ENCODE measurements at regions not wholly inside any gene's neighbourhood (a gene's known extent, or its start where the extent isn't known, plus 50 kb on each side); places are given as distances from the start of the nearest gene placed in this dataset.

DNA sequence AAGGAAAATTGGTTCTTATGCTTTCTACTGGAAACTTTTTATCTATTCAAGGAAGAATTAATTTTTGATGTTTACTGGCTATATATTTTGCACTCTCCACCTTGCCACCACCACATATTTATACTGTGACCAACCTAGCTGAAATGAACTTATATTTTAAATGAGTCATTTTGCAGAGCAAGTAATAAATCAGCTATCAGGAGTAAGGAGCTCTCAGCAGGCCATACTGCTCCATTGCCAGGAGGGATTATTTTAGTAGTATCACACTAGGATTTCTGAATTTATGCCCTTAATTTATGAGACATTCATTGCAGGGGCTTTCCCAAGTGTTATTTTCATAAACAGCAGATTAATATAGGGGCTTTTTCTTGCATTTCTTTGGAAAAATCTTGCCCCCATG, 125.8 kb upstream of the CYP1B1 start:
- TF ChIP-seq TAF1 (IDR thresholded peaks at IDR 0.05; ENCODE audit: borderline replicate concordance, insufficient read depth, low read length) (no peak), POLR2AphosphoS5 (IDR thresholded peaks at IDR 0.05; ENCODE audit: low read depth, low read length) (no peak), FOXP2 (optimal IDR thresholded peaks at IDR 0.05; ENCODE audit: borderline replicate concordance, extremely low read depth, extremely low read length, insufficient read depth) (no peak), SIN3A (IDR thresholded peaks at IDR 0.05; ENCODE audit: borderline replicate concordance, insufficient read depth, low read length) (no peak)
- TF ChIP-seq, protein P1, sequence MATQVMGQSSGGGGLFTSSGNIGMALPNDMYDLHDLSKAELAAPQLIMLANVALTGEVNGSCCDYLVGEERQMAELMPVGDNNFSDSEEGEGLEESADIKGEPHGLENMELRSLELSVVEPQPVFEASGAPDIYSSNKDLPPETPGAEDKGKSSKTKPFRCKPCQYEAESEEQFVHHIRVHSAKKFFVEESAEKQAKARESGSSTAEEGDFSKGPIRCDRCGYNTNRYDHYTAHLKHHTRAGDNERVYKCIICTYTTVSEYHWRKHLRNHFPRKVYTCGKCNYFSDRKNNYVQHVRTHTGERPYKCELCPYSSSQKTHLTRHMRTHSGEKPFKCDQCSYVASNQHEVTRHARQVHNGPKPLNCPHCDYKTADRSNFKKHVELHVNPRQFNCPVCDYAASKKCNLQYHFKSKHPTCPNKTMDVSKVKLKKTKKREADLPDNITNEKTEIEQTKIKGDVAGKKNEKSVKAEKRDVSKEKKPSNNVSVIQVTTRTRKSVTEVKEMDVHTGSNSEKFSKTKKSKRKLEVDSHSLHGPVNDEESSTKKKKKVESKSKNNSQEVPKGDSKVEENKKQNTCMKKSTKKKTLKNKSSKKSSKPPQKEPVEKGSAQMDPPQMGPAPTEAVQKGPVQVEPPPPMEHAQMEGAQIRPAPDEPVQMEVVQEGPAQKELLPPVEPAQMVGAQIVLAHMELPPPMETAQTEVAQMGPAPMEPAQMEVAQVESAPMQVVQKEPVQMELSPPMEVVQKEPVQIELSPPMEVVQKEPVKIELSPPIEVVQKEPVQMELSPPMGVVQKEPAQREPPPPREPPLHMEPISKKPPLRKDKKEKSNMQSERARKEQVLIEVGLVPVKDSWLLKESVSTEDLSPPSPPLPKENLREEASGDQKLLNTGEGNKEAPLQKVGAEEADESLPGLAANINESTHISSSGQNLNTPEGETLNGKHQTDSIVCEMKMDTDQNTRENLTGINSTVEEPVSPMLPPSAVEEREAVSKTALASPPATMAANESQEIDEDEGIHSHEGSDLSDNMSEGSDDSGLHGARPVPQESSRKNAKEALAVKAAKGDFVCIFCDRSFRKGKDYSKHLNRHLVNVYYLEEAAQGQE (IDR thresholded peaks at IDR 0.05; ENCODE audit: insufficient read depth in 1 of 2, low read depth in 2 of 2, low read length in 2 of 2) = no peak

DNA sequence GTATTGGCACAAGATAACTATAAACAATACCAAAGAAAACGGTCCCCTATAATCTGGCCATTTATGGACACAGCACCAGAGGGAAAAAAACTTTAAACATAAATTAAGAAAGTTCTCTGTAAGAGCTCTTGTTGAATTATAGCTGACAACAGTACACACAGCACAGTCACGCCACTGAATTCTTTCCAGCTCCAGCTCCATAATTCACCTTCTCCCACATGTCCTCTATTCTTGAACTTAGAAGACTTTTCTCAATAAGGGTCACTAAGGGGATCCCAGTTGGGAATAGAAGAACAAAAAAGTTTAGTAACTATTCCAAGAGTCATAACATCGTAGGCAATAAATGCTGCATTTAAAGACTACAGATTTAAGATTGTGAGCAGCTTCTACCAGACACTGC, 124.6 kb upstream of the CYP1B1 start:
- TF ChIP-seq TAF1 (IDR thresholded peaks at IDR 0.05; ENCODE audit: borderline replicate concordance, insufficient read depth, low read length) = no peak
- TF ChIP-seq FOXP2 (optimal IDR thresholded peaks at IDR 0.05; ENCODE audit: borderline replicate concordance, extremely low read depth, extremely low read length, insufficient read depth) = no peak

DNA sequence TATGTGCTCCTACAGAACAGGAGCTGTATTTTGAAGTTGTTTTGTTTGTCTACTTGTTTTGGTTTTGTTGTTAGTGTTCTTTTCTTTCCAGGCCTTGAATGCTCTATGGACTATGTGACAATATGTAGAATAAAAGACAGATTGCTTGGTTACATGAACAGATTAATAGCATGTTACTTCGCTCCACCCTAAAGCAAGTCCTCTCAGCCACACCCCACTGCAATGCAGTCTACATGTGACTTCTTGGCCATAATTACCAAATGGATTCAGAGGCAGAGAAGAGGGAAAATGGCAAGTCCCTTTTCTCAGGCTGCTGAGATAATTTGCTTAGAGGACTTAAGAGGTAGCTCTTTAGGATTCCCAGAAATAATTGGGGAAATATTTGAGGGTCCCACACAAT, 123.2 kb upstream of the CYP1B1 start:
- TF ChIP-seq TAF1 (IDR thresholded peaks at IDR 0.05; ENCODE audit: borderline replicate concordance, insufficient read depth, low read length) (no peak), SIN3A (IDR thresholded peaks at IDR 0.05; ENCODE audit: borderline replicate concordance, insufficient read depth, low read length) (no peak), FOXP2 (optimal IDR thresholded peaks at IDR 0.05; ENCODE audit: borderline replicate concordance, extremely low read depth, extremely low read length, insufficient read depth) (no peak), POLR2AphosphoS5 (IDR thresholded peaks at IDR 0.05; ENCODE audit: low read depth, low read length) (no peak)
- TF ChIP-seq, protein P1 (IDR thresholded peaks at IDR 0.05; ENCODE audit: insufficient read depth in 1 of 2, low read depth in 2 of 2, low read length in 2 of 2) = no peak

DNA sequence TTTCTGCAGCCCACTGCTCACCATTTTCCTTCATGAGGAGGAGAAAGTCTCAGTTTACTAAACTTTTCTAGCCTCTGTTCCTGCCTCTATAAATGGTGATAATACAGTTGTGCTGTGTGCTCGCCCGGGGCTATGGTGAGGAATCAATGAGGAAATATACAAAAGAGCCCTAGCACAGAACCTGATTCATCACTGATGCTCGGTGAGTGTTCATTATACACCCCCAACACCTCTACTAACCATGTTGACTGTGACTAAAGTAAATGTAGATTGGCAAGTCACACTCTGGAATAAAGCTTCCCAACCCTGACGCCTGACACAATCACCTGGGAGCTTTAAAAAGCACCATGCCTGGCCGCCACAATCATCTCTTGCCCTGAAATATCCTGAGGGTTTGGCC, 118.8 kb upstream of the CYP1B1 start:
- TF ChIP-seq FOXP2 (optimal IDR thresholded peaks at IDR 0.05; ENCODE audit: borderline replicate concordance, extremely low read depth, extremely low read length, insufficient read depth) = no peak
- no peak for TF ChIP-seq TAF1 (IDR thresholded peaks at IDR 0.05; ENCODE audit: borderline replicate concordance, insufficient read depth, low read length)
- TF ChIP-seq POLR2AphosphoS5 (IDR thresholded peaks at IDR 0.05; ENCODE audit: low read depth, low read length) = no peak
- TF ChIP-seq SIN3A (IDR thresholded peaks at IDR 0.05; ENCODE audit: borderline replicate concordance, insufficient read depth, low read length) = no peak
- TF ChIP-seq, protein P1 (IDR thresholded peaks at IDR 0.05; ENCODE audit: insufficient read depth in 1 of 2, low read depth in 2 of 2, low read length in 2 of 2) = no peak

DNA sequence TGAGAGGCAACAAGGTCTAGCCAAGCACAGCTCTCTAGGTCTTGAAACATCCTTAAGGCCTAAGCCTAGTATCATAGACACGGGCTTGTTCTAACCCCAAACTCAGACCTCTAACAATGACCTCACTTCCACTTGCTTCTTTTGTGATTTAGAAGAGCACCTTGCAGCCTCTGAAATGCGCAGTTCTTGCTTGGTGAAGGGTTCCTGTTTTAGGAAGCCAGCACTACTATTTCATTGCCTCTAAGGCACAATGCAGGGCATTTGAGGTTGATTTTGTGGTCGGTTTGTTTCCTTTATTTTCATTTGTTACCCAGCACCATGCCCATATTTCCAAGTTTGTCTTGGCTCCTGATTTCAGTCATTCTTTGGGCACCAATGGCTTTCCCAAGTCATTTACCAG, 117.0 kb upstream of the CYP1B1 start:
- no peak for TF ChIP-seq TAF1 (IDR thresholded peaks at IDR 0.05; ENCODE audit: borderline replicate concordance, insufficient read depth, low read length)
- TF ChIP-seq, protein P1 (IDR thresholded peaks at IDR 0.05; ENCODE audit: insufficient read depth in 1 of 2, low read depth in 2 of 2, low read length in 2 of 2) = no peak
- TF ChIP-seq FOXP2 (optimal IDR thresholded peaks at IDR 0.05; ENCODE audit: borderline replicate concordance, extremely low read depth, extremely low read length, insufficient read depth) = no peak
- TF ChIP-seq SIN3A (IDR thresholded peaks at IDR 0.05; ENCODE audit: borderline replicate concordance, insufficient read depth, low read length) = no peak
- no peak for TF ChIP-seq POLR2AphosphoS5 (IDR thresholded peaks at IDR 0.05; ENCODE audit: low read depth, low read length)

Data from PFSK-1 (cell line).